ENCODE measurements at regions not wholly inside any gene's neighbourhood (a gene's known extent, or its start where the extent isn't known, plus 50 kb on each side); places are given as distances from the start of the nearest gene placed in this dataset.
"Not testable (repeated sequence)": the region's sequence is repeated elsewhere in the genome, so short reads cannot be mapped to it uniquely, and the experiment has no call there.

DNA sequence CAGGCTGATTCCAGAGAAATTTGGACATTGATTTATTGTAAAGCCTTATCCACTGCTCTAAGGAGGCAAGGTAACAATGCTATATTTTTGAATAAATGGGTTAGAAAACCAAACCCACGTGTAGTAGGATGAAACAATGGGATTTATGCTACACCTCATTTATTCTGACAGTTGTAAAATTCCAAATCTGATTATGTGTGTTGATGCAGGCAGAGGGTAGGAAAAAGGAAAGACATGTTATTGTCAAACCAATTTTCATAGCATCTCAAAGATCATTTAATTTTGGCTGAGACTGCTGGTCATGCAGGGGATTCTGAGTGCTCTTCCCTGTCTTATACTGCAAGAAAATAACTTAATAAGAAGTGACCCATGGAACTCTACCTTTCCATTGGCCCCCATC, 1219.9 kb upstream of the SORCS1 start:
- DNase-seq: no peak

DNA sequence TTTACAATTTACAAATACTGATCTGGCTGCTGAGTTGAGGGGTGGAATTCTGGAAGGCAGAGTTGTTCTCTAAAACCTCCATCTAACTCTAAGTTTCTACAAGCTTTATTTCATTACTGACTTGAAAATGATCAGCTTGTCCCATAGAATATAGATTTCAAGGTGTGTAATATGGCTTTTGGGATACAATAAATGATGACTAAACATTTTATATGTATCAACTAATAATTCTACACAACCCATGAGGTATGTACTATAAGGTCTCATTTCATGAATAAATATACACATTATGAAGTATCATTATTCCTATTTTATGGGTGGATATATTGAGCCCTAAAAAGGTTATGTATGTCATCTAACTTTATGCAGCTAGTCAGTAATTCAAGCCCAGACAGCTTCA, 1214.3 kb upstream of the SORCS1 start:
- DNase-seq: no peak

- no peak for DNase-seq
These were observed 1211.2 kb upstream of the SORCS1 start for GRCh38 chr10:108375691-108376090.

GRCh38 chr10:108374991-108375390, 1210.5 kb upstream of the SORCS1 start:
- no peak for DNase-seq

DNA sequence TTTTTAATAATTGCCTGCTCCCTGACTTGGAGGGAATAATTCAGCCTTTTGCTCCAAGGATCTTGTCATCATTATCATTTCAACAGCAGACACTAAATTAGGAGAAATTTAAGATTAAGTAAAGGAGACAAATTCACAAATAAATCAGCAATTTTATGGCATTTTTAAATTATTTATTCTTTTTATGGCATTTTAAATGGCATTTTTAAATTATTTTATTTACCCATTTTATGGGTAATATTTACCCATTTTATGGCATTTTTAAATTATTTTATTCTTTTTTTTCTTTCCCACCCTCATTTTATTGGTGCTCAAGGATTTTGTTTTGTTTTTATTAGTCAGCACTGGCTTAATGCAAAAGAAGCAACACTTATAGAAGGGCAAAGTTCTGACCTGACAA, 1201.0 kb upstream of the SORCS1 start:
- DNase-seq: no peak

- no peak for DNase-seq
These were observed 1199.1 kb upstream of the SORCS1 start for GRCh38 chr10:108363576-108363975.

DNA sequence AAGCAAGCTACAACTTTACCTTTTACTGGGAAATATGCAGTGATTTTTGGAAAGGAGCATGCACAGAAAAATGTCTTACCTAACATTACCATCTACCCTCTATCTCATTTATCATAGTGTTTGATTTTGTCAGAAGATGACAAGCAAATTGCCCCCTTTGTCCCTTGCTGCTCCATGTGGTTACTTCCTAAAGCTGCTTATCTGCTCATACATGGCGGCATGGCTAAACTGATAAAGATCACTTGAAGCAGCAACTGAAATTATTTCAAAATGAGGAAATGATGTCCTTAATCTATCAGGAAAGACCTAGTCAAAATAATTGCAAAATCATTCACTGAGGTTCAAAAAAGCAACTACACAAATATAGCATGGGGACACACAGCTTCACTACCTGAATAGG, 1198.5 kb upstream of the SORCS1 start:
- DNase-seq: no peak

DNA sequence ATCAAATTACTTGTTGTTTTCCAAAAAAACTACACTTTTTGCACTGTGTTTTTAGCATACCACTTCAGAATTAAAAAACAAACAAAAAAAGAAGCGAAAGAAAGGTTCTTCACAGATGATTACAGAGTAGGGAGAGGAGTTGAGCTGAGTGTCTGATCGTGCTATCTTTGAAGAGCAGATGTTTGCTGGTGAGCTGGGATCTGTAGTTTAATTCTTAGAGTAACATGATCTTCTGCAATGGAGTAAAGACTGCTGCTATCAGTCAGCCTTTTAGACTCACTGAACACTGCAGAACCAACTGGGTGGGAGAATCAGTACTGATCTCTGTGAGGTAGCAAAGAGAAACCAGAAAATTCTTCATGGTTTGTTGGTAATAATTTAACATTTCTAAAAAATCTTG, 1197.8 kb upstream of the SORCS1 start:
- no peak for DNase-seq

GRCh38 chr10:108360187-108360586, 1195.7 kb upstream of the SORCS1 start:
- DNase-seq: no peak

DNA sequence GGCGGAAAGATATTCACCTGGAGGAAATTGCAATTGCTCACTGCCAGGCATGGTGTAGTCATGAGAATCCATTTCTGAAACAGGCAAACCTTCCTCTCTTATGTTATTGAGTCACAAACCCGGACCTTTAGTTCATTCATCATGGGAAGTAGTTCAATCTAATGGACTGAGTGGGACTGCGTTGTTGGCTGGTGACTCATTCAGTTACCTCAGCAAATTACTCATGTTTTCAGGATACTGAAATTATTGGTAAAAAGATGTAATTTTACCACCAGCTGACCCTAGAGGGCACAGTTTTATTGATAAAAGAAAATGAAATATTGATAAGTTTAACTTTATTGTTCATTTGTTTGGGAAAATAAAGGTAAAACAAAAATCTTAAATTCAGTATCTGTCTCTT, 1194.4 kb upstream of the SORCS1 start:
- no peak for DNase-seq

DNA sequence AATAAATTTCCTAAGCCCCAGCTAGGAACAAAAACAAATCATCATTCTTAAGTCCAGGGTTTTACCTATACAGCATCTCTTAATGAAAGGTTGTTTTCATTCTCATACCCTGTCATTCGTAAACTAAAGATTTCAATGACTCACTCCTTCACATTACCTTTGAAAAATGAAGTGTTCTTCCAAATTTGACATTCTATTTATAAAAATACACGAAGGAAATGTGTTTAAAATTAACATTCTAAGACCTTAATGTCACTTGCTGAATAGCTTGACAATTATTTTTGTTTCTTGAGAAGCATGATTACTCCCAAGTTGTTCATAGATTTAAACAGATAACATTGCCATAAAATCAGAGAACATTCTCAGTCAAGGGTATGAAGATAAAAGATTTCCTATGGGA, 1188.3 kb upstream of the SORCS1 start:
- DNase-seq: no peak

DNA sequence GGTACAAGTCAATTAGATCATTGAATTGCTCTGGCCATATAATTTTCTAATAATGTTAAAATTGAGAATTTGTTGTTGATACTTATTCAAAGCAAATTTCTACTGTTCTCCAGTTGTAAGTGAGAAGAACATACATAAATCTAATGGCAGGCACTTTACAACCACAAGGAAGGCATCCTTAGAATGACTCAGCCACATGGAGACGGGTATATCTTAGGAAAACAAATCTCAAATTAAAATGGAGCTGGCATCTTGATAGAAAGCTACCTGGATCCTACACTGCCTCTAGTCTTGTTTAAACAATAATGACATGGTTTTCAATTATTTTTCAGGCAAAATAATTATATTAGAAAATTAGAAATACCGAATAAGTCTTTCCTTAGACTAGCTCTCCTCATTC, 1183.7 kb upstream of the SORCS1 start:
- no peak for DNase-seq

DNA sequence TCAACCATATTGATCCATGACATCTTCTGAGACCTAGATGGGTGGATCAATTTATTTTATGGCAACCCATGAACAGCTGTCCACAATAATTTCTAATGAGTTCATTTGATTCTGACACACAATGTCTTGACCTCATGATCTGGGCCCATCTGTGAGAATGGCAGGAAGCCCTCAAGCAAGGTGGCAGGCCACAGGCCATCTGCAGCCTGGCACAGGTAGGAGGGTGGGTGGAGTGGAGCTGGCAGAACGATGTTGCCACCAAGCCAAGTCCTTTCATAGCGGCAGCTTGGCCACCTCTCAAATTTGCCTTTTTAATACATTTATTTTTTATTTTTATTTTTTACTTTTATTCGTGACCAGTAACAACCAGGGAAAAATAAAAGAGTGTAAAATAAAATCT, 1181.6 kb upstream of the SORCS1 start:
- DNase-seq: no peak

DNA sequence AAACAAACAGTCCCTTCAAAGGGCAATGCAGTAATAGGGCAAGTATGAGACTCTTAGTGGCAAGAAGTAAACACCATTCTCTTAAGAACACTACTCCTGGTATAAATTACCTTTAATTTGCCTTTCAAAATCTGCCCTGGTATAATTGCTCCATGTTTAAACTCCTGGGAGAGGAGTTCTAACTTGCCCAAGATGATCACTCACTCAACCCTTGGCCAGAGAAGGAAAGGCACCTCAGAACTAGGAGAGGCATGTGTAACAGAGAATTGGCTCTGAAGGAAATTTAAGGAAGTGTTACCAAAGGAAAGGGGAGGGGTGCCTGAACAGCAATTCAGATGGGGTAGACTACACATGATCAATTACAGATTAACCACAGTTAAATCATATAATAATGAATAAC, 1173.6 kb upstream of the SORCS1 start:
- no peak for DNase-seq

- DNase-seq: no peak
These were observed 1172.3 kb upstream of the SORCS1 start for GRCh38 chr10:108336836-108337235.

DNA sequence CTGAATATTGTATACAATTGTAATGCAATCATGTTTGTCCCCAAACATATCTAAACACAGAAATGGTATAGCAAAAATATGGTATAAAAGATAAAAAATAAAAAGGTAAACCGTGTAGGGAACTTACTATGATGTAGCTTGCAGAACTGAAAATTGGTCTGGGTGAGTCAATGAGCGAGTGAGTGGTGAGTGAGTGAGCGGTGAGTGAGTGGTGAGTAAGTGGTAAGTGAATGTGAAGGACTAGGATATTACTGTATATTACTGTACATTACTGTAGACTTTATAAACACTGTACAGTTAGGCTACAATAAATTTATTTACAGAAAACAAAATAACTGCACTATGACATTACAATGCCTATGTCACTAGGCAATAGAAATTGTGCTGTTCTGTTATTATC, 1163.2 kb upstream of the SORCS1 start:
- no peak for DNase-seq

DNA sequence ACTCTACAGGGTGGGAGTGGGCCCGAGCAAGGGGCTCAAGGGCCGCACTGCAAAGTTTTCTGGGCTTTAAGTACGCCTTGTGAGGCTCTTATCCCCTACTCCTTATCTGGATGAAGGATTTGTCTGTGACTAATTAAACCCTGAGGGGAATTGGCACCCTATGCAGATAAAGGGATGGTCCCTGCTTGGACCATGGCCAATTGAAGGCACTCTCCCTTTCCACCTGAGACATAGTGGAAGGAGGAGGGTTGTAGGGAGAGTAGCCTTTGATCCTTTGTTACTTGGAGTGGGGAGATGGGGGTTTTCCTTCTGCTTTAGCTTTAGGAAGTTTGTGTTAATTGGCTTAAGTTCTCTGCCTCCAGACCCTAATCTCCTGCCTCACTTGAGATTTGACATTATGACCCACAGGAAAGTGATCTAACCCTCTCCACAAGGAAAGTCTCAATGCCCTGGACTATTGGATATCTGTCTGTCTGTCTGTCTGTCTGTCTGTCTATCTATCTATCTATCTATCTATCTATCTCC, 1158.8 kb upstream of the SORCS1 start:
- DNase-seq: no peak

DNA sequence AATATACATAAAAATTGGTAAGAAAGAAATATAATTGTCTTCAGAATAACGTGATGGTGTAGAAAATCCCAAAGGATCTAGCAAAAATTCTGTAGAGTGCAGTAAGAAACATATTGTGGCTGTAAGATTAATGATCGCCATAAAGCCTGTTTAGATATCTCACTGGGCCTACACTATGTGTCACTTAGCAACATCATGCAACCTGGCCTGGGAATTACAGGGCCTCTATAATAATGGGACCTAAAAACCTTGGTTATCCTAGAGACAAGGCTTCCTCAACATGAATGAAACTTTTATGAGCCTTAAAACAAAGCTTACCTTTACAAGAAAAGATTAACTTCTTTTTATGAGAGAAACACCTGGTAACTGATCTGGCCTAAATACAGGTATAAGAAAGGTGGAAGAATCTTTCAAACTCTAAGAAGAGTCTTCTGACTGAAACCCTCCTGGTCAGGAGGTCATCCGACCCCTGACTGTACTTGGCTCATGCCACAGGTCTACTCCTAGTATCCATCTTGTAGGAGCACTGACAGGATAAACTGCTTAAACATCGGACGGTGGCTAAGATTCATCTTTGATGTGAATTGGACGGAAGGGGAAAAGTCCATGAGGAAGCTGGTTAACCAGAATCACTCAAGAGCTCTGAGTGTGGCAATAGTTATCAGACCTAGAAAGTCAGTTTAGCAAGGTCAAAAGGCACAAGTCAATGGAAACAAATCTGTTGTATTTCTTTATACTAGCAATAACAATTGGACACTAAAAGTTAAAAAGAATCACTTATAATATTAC, 1155.1 kb upstream of the SORCS1 start:
- no peak for DNase-seq

DNA sequence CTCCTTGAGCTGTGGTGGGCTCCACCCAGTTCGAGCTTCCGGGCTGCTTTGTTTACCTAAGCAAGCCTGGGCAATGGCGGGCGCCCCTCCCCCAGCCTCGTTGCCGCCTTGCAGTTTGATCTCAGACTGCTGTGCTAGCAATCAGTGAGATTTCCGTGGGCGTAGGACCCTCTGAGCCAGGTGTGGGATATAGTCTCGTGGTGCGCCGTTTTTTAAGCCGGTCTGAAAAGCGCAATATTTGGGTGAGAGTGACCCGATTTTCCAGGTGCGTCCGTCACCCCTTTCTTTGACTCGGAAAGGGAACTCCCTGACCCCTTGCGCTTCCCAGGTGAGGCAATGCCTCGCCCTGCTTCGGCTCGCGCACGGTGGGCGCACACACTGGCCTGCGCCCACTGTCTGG, 1151.1 kb upstream of the SORCS1 start:
- DNase-seq: not testable (repeated sequence)

DNA sequence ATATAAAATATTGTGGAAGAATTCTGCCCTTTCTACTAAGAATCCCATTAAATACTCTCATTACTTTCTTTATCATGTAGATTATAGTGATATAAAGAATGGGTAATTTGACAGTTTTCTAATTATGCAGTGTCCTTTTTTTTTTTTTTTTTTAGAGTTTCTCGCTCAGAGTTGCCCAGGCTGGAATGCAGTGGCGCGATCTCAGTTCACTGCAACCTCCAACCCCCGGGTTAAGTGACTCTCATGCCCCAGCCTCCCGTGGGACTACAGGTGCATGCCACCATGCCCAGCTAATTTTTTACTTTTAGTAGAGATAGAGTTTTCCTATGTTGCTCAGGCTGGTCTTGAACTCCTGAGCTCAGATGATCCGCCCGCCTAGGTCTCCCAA, 1143.4 kb upstream of the SORCS1 start:
- no peak for DNase-seq

GRCh38 chr10:108307250-108307924, 1142.9 kb upstream of the SORCS1 start:
- DNase-seq: no peak

- no peak for DNase-seq
These were observed 1138.6 kb upstream of the SORCS1 start for GRCh38 chr10:108303149-108303548.

GRCh38 chr10:108301002-108301401, 1136.5 kb upstream of the SORCS1 start:
- no peak for DNase-seq

- DNase-seq: no peak
These were observed 1126.3 kb upstream of the SORCS1 start for GRCh38 chr10:108290823-108291222.
